Kidney (tissue), 13 donors: ENCODE measurements at regions not wholly inside any gene's neighbourhood (a gene's known extent, or its start where the extent isn't known, plus 50 kb on each side); places are given as distances from the start of the nearest gene placed in this dataset.

Experiments used
- DNase-seq, 5 donors: peaks; one replicate each; pipeline ENCODE4 v3.0.0-alpha.2; 2013 to 2020
- FAIRE-seq: peaks from 2 replicates; lab custom pipeline; 2012; peaks lifted over from hg19 to GRCh38; lab: Jason Lieb, UNC
- H3K27ac ChIP-seq, 2 donors: one replicate each; pipeline ENCODE4 v1.7.0; 2013; ENCODE audit warnings: low read depth in 2 of 2, low read length in 2 of 2, inconsistent platforms in 1 of 2
- H3K27me3 ChIP-seq: one replicate; pipeline ENCODE4 v1.7.1; 2013; ENCODE audit warnings: low read length, inconsistent platforms; ENCODE audit not compliant: control insufficient read depth, insufficient read depth
- H3K36me3 ChIP-seq, 3 donors: one replicate each; pipeline versions ENCODE4 v1.7.0 to v1.7.1; 2013; ENCODE audit warnings: low read length in 3 of 3, control low read depth in 1 of 3, inconsistent platforms in 1 of 3; ENCODE audit not compliant: insufficient read depth in 3 of 3, control insufficient read depth in 2 of 3
- H3K4me1 ChIP-seq, 3 donors: one replicate each; pipeline versions ENCODE4 v1.7.0 to v1.7.1; 2013; ENCODE audit warnings: low read length in 3 of 3, inconsistent platforms in 1 of 3, low read depth in 1 of 3; ENCODE audit not compliant: control insufficient read depth in 2 of 3, insufficient read depth in 2 of 3
- H3K4me3 ChIP-seq, 3 donors: one replicate each; pipeline versions ENCODE4 v1.7.0 to v1.8.1; 2013; ENCODE audit warnings: low read length in 3 of 3, control low read depth in 1 of 3, inconsistent platforms in 1 of 3
- H3K9ac ChIP-seq, 3 donors: one replicate each; pipeline versions ENCODE4 v1.7.0 to v1.7.1; 2013; ENCODE audit warnings: low read length in 3 of 3, control low read depth in 1 of 3, inconsistent platforms in 1 of 3
- H3K9me3 ChIP-seq, 3 donors: one replicate each; pipeline versions ENCODE4 v1.7.0 to v1.7.1; 2013; ENCODE audit warnings: low read length in 3 of 3, control low read depth in 1 of 3, inconsistent platforms in 1 of 3; ENCODE audit not compliant: control insufficient read depth in 2 of 3, insufficient read depth in 1 of 3
- CTCF ChIP-seq: IDR thresholded peaks from 3 replicates; pipeline ENCODE4 v1.5.1; 2012; ENCODE audit warnings: mild to moderate bottlenecking, moderate library complexity, borderline replicate concordance; ENCODE audit not compliant: insufficient read depth; ENCODE audit errors: extremely low read depth
- intact Hi-C: fragments of 100-400 bp; cut with DNase I; formaldehyde crosslinking; loops from one replicate; pipeline ENCODE4 v1.11.1; 2022
- donor health status: control.
- donor health status: control.
- donor health status: control.
- donor health status: control.
- donor health status: control.
- donor health status: DM: yes; HTN: yes; CAD: no.
- donor health status: Normal renal cell carcinoma (clear cell type).

- no peak for FAIRE-seq
- no peaks in the 10 kb centered on the region for H3K9me3 ChIP-seq
- no peak overlapping the region for H3K27ac ChIP-seq
- H3K36me3 ChIP-seq, result no peaks in the 10 kb centered on the region
- peaks cover 2% of the 10 kb centered on the region for H3K27me3 ChIP-seq
- intact Hi-C loops, result no loop called here
- no peaks in the 10 kb centered on the region for H3K4me1 ChIP-seq
- no peak overlapping the region for H3K9ac ChIP-seq
- DNase-seq, result no peak
- no peak for TF ChIP-seq CTCF
- H3K4me3 ChIP-seq, result no peak overlapping the region
These were observed 147.5 kb upstream of the CASK start for GRCh38 chrX:42070866-42071265.

DNA sequence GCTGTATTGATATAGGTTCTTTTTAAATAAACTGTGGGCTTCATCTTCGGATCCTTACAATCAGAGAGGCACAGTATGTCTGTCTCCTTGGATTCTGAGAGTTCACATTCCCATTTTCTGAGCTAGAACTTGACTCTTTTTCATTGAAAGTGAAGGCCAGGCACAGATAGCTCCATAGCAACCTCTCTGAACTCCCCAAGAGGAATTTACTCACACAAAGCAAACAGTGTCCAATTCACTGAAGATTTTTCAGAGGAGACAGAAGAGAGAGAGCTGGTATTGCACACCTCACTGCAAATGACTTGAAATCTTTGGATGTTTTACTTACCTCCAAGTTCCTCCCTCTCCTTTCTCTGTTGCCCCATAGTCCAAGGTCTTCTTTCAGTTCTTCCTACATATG, 130.9 kb upstream of the CASK start:
- Histone ChIP-seq H3K9ac (no peak overlapping the region), H3K4me3 (no peak overlapping the region), H3K27me3 (no peaks in the 10 kb centered on the region), H3K4me1 (no peaks in the 10 kb centered on the region), H3K27ac (no peak overlapping the region), H3K9me3 (no peaks in the 10 kb centered on the region), H3K36me3 (no peaks in the 10 kb centered on the region)
- intact Hi-C loops, result no loop called here
- DNase-seq (no peak), FAIRE-seq (no peak)
- TF ChIP-seq CTCF, result no peak

GRCh38 chrX:42050345-42050744, 127.0 kb upstream of the CASK start:
- no peaks in the 10 kb centered on the region for H3K36me3 ChIP-seq
- no peak overlapping the region for H3K4me3 ChIP-seq
- no peaks in the 10 kb centered on the region for H3K4me1 ChIP-seq
- H3K27ac ChIP-seq, result no peak overlapping the region
- FAIRE-seq (no peak), DNase-seq (no peak)
- no peak overlapping the region for H3K9ac ChIP-seq
- intact Hi-C loops, result no loop called here
- no peaks in the 10 kb centered on the region for H3K27me3 ChIP-seq
- TF ChIP-seq CTCF, result no peak
- H3K9me3 ChIP-seq, result no peaks in the 10 kb centered on the region

DNA sequence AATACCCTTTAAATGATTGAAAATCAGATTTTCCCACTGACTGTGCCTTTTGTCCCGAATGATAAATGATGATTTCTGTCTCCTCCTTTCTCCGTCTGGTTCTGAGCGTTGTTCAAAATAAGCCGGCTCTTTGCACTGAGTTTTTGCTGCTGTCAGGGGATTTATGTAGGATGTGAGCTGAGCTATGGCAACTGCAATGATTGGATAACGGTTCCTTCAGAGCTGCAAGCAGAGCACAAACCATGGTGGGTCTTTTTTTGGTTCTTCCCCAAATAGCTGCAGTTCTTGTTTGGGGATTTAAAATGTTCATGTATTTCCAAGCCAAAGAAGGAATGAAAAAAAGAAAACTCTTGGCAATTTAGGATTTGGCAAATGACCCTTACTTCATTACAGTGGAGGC, 124.5 kb upstream of the CASK start:
- no peak for TF ChIP-seq CTCF
- FAIRE-seq (no peak), DNase-seq (no peak)

More for the DNA sequence above, 124.5 kb upstream of the CASK start:
- H3K9ac ChIP-seq, result no peak overlapping the region
- H3K4me3 ChIP-seq, result no peak overlapping the region
- no peak overlapping the region for H3K27ac ChIP-seq
- intact Hi-C loops, result loop anchor here (10.0 kb wide), 1 partner anchor 63 kb away; no protein-coding TSS in a partner anchor
- no peaks in the 10 kb centered on the region for H3K9me3 ChIP-seq
- H3K4me1 ChIP-seq, result no peaks in the 10 kb centered on the region
- no peaks in the 10 kb centered on the region for H3K36me3 ChIP-seq
- no peaks in the 10 kb centered on the region for H3K27me3 ChIP-seq
